ENCODE measurements at regions not wholly inside any gene's neighbourhood (a gene's known extent, or its start where the extent isn't known, plus 50 kb on each side); places are given as distances from the start of the nearest gene placed in this dataset.
"Not testable (repeated sequence)": the region's sequence is repeated elsewhere in the genome, so short reads cannot be mapped to it uniquely, and the experiment has no call there.

DNA sequence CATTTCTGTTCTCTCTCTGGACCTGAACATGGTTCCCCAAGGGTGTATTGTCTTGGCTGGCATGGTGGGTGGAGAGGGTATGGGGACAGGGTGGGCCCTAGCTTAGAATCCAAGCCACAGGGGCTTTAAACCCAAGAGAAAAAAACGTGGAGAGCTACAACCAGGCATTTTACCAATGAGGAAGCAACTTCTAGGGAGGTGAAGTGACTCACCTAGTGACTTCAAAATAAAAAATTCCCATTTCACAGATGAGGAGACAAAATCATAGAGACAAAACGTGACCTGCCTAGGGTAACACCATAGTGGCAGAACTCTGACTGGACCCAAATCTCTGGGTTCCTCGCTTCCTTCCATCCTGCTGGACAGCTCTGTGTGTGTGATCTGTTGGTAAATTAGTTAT lies 216.8 kb downstream of the RPLP1 start:
- H3K27me3 ChIP-seq: no peaks in the 10 kb centered on the region
- no peaks in the 10 kb centered on the region for H3K4me1 ChIP-seq
- H3K27ac ChIP-seq: no peak overlapping the region
- intact Hi-C loops (cut with DNase I): no loop called here
- DNase-seq (no peak), ATAC-seq (no peak)
- 65 to 72% methylated on average over 3 of the region's 3 CpGs for WGBS, 2 donors
- H3K36me3 ChIP-seq (replicated peaks in 1 of 2; ENCODE audit: insufficient read depth in 1 of 2, low read depth in 2 of 2): no peaks in the 10 kb centered on the region
- H3K9me3 ChIP-seq: no peaks in the 10 kb centered on the region
- no peak overlapping the region for H3K4me3 ChIP-seq
- TF ChIP-seq, protein P1, sequence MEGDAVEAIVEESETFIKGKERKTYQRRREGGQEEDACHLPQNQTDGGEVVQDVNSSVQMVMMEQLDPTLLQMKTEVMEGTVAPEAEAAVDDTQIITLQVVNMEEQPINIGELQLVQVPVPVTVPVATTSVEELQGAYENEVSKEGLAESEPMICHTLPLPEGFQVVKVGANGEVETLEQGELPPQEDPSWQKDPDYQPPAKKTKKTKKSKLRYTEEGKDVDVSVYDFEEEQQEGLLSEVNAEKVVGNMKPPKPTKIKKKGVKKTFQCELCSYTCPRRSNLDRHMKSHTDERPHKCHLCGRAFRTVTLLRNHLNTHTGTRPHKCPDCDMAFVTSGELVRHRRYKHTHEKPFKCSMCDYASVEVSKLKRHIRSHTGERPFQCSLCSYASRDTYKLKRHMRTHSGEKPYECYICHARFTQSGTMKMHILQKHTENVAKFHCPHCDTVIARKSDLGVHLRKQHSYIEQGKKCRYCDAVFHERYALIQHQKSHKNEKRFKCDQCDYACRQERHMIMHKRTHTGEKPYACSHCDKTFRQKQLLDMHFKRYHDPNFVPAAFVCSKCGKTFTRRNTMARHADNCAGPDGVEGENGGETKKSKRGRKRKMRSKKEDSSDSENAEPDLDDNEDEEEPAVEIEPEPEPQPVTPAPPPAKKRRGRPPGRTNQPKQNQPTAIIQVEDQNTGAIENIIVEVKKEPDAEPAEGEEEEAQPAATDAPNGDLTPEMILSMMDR (IDR thresholded peaks at IDR 0.05): no peak
- TF ChIP-seq POLR2A (IDR thresholded peaks at IDR 0.05): no peak

GRCh38 chr15:69673291-69673881 lies 220.8 kb downstream of the RPLP1 start:
- Histone ChIP-seq H3K27ac (no peak overlapping the region), H3K4me1 (no peaks in the 10 kb centered on the region), H3K9me3 (no peaks in the 10 kb centered on the region), H3K27me3 (no peaks in the 10 kb centered on the region), H3K4me3 (no peak overlapping the region), H3K36me3 (replicated peaks in 1 of 2; ENCODE audit: insufficient read depth in 1 of 2, low read depth in 2 of 2) (no peaks in the 10 kb centered on the region)
- TF ChIP-seq, protein P1 (IDR thresholded peaks at IDR 0.05): no peak
- TF ChIP-seq POLR2A (IDR thresholded peaks at IDR 0.05): no peak
- 81 to 84% methylated on average over 11 of the region's 11 CpGs for WGBS, 2 donors
- no peak for ATAC-seq
- DNase-seq: no peak
- intact Hi-C loops (cut with DNase I): no loop called here

DNA sequence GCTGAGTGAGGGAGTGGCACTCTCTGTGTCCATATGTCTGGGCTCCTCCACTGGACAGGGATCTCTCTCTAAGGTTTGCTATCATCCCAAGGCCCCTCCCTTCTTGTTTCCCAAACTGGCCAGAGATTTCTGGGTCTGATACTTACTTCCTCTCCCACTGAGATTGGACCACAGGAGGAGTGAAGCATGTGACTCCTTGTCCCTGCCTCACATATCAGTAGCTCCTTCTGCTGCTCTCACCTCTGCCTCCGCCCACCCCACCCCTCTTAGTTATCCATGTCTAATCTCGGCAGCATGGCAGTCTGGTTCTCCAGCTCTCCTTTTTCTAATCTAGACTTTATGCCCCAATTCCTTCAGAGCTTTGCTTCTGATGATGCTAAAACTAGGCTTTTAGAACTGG lies 223.1 kb downstream of the RPLP1 start:
- H3K4me1 ChIP-seq: no peaks in the 10 kb centered on the region
- H3K9me3 ChIP-seq: no peaks in the 10 kb centered on the region
- H3K27me3 ChIP-seq: no peaks in the 10 kb centered on the region
- 73 to 84% methylated on average over 2 of the region's 2 CpGs for WGBS, 2 donors
- H3K36me3 ChIP-seq (replicated peaks in 1 of 2; ENCODE audit: insufficient read depth in 1 of 2, low read depth in 2 of 2): no peaks in the 10 kb centered on the region
- no peak for ATAC-seq
- intact Hi-C loops (cut with DNase I): no loop called here
- no peak overlapping the region for H3K27ac ChIP-seq
- no peak for DNase-seq
- TF ChIP-seq, protein P1 (IDR thresholded peaks at IDR 0.05): no peak
- no peak for TF ChIP-seq POLR2A (IDR thresholded peaks at IDR 0.05)
- no peak overlapping the region for H3K4me3 ChIP-seq

DNA sequence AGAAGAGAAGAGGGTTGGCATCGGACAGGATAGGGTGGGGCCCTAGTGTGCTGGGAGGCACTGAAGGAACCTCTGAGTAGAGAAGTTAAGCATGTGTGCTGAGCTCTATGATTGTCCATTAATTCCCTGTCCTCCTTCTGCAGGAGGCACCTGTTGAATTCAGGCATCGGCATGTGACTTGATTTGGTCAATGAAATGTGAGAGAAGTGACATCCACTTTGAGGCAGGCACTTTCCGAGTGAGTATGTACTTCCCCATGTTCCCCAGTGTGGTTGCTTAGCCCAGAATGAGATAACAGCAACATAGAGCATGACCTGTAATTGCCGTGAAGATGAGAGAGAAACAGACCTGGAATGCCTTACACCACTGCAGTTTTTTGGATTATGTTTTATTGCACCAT lies 224.8 kb downstream of the RPLP1 start:
- H3K4me1 ChIP-seq: no peaks in the 10 kb centered on the region
- intact Hi-C loops (cut with DNase I): no loop called here
- DNase-seq (no peak), ATAC-seq (no peak)
- H3K27me3 ChIP-seq: no peaks in the 10 kb centered on the region
- no peak overlapping the region for H3K4me3 ChIP-seq
- no peak for TF ChIP-seq POLR2A (IDR thresholded peaks at IDR 0.05)
- TF ChIP-seq, protein P1 (IDR thresholded peaks at IDR 0.05): no peak
- H3K36me3 ChIP-seq (replicated peaks in 1 of 2; ENCODE audit: insufficient read depth in 1 of 2, low read depth in 2 of 2): no peaks in the 10 kb centered on the region
- WGBS, 2 donors: 69 to 85% methylated on average over 4 of the region's 4 CpGs
- H3K27ac ChIP-seq: no peak overlapping the region
- no peaks in the 10 kb centered on the region for H3K9me3 ChIP-seq

DNA sequence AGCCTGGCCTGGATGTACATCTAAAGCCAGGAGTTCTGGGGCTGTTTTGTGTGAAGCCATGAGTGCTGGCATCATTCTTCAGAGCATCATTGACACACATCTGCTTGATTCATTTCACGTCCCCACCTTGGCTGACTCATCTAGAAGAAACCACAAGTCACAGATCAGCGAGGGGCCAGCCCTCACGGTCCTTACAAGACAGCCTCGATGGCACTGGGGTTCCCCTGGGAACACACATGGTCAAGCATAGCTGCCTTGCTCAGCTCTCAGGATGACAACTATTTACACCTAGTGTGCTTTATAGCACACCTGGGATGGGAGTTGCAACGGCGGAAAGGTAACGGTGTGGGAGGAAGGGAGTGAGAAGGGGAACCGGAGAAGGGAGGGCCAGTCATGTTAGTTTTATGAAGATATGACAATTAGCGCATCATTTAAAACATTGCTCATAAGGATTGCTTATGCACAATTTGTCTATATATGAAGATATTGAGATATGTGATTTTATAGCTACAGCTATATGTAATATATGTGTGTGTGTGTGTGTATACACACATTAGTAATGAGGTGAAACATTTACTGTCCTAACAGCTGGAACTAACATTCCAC lies 227.1 kb downstream of the RPLP1 start:
- H3K36me3 ChIP-seq (replicated peaks in 1 of 2; ENCODE audit: insufficient read depth in 1 of 2, low read depth in 2 of 2): no peaks in the 10 kb centered on the region
- no peak for TF ChIP-seq POLR2A (IDR thresholded peaks at IDR 0.05)
- TF ChIP-seq, protein P1 (IDR thresholded peaks at IDR 0.05): no peak
- ATAC-seq (no peak), DNase-seq (no peak)
- no peaks in the 10 kb centered on the region for H3K4me1 ChIP-seq
- no peak overlapping the region for H3K27ac ChIP-seq
- H3K9me3 ChIP-seq: no peaks in the 10 kb centered on the region
- H3K27me3 ChIP-seq: no peaks in the 10 kb centered on the region
- no peak overlapping the region for H3K4me3 ChIP-seq
- WGBS, 2 donors: 84 to 92% methylated on average over 8 to 9 of the region's 9 CpGs
- intact Hi-C loops (cut with DNase I): no loop called here

GRCh38 chr15:69684823-69685222 lies 232.2 kb downstream of the RPLP1 start:
- ATAC-seq; H3K4me1 ChIP-seq; intact Hi-C loops (cut with DNase I); H3K27me3 ChIP-seq; H3K27ac ChIP-seq; H3K4me3 ChIP-seq; H3K36me3 ChIP-seq (replicated peaks in 1 of 2; ENCODE audit: insufficient read depth in 1 of 2, low read depth in 2 of 2); DNase-seq: not testable (repeated sequence)
- WGBS, 2 donors: 78 to 80% methylated on average over 4 of the region's 4 CpGs
- H3K9me3 ChIP-seq: peaks cover 0 to 20% (median 0%) of the 10 kb centered on the region in 3 donors
